ENCODE measurements at regions not wholly inside any gene's neighbourhood (a gene's known extent, or its start where the extent isn't known, plus 50 kb on each side); places are given as distances from the start of the nearest gene placed in this dataset.

DNA sequence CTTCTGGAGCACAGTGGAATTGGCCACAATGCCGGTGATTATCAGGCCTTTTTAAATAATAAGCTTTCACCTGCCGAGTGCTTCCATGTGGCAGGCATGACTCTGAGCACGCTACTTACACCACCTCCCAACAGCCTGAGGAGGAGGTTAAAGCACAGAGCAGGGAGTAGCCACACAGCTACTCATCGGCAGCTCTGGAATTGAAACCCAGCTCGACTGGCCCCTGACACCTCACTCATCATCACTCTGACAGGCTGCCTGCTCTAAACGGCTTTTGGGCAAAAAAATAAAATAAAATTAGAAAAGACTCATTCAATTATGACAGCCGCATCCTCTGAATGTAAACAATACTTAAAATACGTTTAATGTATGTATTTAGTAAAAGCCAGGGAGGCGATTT is 326.4 kb upstream of the NOCT start:
- H3K4me1 ChIP-seq (ENCODE audit: control insufficient read depth, insufficient read depth, low read length) = no peaks in the 10 kb centered on the region
- H3K9ac ChIP-seq (ENCODE audit: low read length) = no peak overlapping the region
- no peaks in the 10 kb centered on the region for H3K36me3 ChIP-seq (ENCODE audit: control insufficient read depth, insufficient read depth, low read length)
- no peaks in the 10 kb centered on the region for H3K9me3 ChIP-seq (ENCODE audit: control insufficient read depth, low read length)
- peaks cover 6% of the 10 kb centered on the region for H3K27me3 ChIP-seq (ENCODE audit: control insufficient read depth, insufficient read depth, low read length)
- no peak overlapping the region for H3K4me3 ChIP-seq (ENCODE audit: low read length)

- Histone ChIP-seq H3K4me3 (ENCODE audit: low read length) (no peak overlapping the region), H3K9ac (ENCODE audit: low read length) (no peak overlapping the region), H3K27me3 (ENCODE audit: control insufficient read depth, insufficient read depth, low read length) (peaks cover 4% of the 10 kb centered on the region), H3K36me3 (ENCODE audit: control insufficient read depth, insufficient read depth, low read length) (no peaks in the 10 kb centered on the region), H3K4me1 (ENCODE audit: control insufficient read depth, insufficient read depth, low read length) (no peaks in the 10 kb centered on the region), H3K9me3 (ENCODE audit: control insufficient read depth, low read length) (no peaks in the 10 kb centered on the region)
These were observed 327.0 kb upstream of the NOCT start for GRCh38 chr4:138688408-138689085.

DNA sequence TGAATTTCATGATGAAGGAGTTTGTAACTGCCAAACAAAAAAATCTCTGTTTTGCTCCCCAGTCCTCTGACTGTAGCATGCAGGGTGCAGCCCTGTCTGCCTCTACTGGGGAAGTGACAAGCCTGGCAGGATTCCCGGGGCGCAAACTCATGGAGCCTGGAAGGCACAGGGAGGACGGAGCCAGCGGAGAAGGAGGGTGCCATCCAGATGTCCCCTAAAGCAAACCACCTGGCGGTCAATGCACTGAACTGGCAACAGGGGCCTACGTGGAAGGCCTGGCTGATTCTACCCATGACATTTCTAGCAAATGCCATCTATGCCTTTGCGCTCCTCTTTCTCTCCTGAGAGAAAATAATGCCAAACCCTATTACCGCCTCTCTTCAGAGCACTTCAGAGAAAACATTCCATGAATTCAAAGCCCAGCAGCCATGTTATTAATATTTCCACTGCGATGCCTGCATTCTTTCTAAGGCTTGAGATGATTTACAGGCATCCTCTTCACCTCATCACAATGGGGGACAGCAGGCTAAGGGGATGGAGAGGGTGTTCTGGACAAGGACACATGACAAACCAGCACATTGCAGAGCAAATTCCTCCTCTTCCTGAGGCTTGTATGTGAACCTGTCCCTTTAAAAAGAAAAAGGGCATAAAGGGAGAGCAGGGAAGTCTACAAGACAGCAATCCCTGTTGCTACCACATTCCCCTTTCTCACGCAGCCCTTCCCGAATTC is 329.3 kb upstream of the NOCT start:
- Histone ChIP-seq H3K36me3 (ENCODE audit: control insufficient read depth, insufficient read depth, low read length) (no peaks in the 10 kb centered on the region), H3K4me3 (ENCODE audit: low read length) (no peak overlapping the region), H3K9me3 (ENCODE audit: control insufficient read depth, low read length) (no peaks in the 10 kb centered on the region), H3K27me3 (ENCODE audit: control insufficient read depth, insufficient read depth, low read length) (peaks cover 5% of the 10 kb centered on the region), H3K4me1 (ENCODE audit: control insufficient read depth, insufficient read depth, low read length) (no peaks in the 10 kb centered on the region), H3K9ac (ENCODE audit: low read length) (no peak overlapping the region)

GRCh38 chr4:138685316-138685715 is 330.3 kb upstream of the NOCT start:
- Histone ChIP-seq H3K4me3 (ENCODE audit: low read length) (no peak overlapping the region), H3K4me1 (ENCODE audit: control insufficient read depth, insufficient read depth, low read length) (no peaks in the 10 kb centered on the region), H3K9ac (ENCODE audit: low read length) (no peak overlapping the region), H3K9me3 (ENCODE audit: control insufficient read depth, low read length) (no peaks in the 10 kb centered on the region), H3K36me3 (ENCODE audit: control insufficient read depth, insufficient read depth, low read length) (no peaks in the 10 kb centered on the region), H3K27me3 (ENCODE audit: control insufficient read depth, insufficient read depth, low read length) (peaks cover 5% of the 10 kb centered on the region)

DNA sequence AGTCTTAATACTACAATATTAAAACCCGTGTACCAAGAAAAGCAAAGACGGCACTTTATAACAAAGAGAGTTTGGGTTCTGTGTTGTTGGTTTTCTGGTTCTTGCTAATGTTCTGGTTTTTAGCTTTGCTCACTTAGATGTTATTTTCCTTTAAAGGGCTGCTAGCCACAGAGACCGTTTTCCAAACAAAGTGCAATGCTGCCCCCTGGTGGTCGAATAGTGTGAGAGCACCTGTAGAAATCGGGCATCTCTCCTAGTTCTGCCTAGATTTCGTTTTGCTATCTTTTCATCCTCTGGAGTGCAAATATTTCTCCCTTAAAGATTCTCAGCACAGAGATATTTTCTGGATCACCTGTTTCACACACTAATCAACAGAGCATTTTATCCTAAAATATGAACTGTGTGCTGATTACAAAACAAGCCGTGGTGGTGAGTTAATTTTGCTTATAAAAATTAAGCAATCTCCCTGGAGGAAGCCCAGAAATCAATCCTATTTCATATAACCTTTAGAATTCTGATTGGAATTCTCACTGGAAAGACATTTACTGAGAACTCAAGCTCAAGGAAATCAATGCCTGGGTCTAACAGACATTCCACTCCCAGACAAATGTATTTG is 334.5 kb upstream of the NOCT start:
- Histone ChIP-seq H3K4me1 (ENCODE audit: control insufficient read depth, insufficient read depth, low read length) (no peaks in the 10 kb centered on the region), H3K9me3 (ENCODE audit: control insufficient read depth, low read length) (no peaks in the 10 kb centered on the region), H3K4me3 (ENCODE audit: low read length) (no peak overlapping the region), H3K9ac (ENCODE audit: low read length) (no peak overlapping the region), H3K27me3 (ENCODE audit: control insufficient read depth, insufficient read depth, low read length) (peaks cover 9% of the 10 kb centered on the region), H3K36me3 (ENCODE audit: control insufficient read depth, insufficient read depth, low read length) (no peaks in the 10 kb centered on the region)

DNA sequence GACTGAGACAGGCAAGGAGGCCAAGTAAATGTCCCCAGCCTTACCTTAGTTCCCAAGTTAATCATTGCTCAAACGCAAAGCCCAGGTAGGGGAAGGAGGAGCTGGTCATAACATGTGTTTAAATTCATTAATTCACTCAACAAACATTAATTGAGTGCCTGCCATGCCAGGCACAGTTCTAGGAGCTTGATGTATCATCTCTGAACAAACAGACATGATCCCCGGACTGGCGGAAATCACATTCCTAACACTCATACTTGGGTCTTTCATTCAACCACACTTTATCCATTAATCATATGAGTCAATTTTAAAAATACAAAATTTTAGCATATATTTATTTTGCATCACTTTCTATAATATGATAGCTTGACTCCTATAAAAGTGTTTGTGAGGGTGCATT is 335.3 kb upstream of the NOCT start:
- Histone ChIP-seq H3K27me3 (ENCODE audit: control insufficient read depth, insufficient read depth, low read length) (peaks cover 9% of the 10 kb centered on the region), H3K9me3 (ENCODE audit: control insufficient read depth, low read length) (no peaks in the 10 kb centered on the region), H3K36me3 (ENCODE audit: control insufficient read depth, insufficient read depth, low read length) (no peaks in the 10 kb centered on the region), H3K4me1 (ENCODE audit: control insufficient read depth, insufficient read depth, low read length) (no peaks in the 10 kb centered on the region), H3K9ac (ENCODE audit: low read length) (no peak overlapping the region), H3K4me3 (ENCODE audit: low read length) (no peak overlapping the region)

- no peaks in the 10 kb centered on the region for H3K36me3 ChIP-seq (ENCODE audit: control insufficient read depth, insufficient read depth, low read length)
- H3K27me3 ChIP-seq (ENCODE audit: control insufficient read depth, insufficient read depth, low read length) = peaks cover 9% of the 10 kb centered on the region
- no peak overlapping the region for H3K9ac ChIP-seq (ENCODE audit: low read length)
- no peak overlapping the region for H3K4me3 ChIP-seq (ENCODE audit: low read length)
- H3K9me3 ChIP-seq (ENCODE audit: control insufficient read depth, low read length) = no peaks in the 10 kb centered on the region
- no peaks in the 10 kb centered on the region for H3K4me1 ChIP-seq (ENCODE audit: control insufficient read depth, insufficient read depth, low read length)
These were observed 336.4 kb upstream of the NOCT start for GRCh38 chr4:138678985-138679746.

GRCh38 chr4:138677748-138678147 is 337.8 kb upstream of the NOCT start:
- no peak overlapping the region for H3K9ac ChIP-seq (ENCODE audit: low read length)
- no peaks in the 10 kb centered on the region for H3K9me3 ChIP-seq (ENCODE audit: control insufficient read depth, low read length)
- H3K4me3 ChIP-seq (ENCODE audit: low read length) = no peak overlapping the region
- peaks cover 4% of the 10 kb centered on the region for H3K27me3 ChIP-seq (ENCODE audit: control insufficient read depth, insufficient read depth, low read length)
- no peaks in the 10 kb centered on the region for H3K4me1 ChIP-seq (ENCODE audit: control insufficient read depth, insufficient read depth, low read length)
- H3K36me3 ChIP-seq (ENCODE audit: control insufficient read depth, insufficient read depth, low read length) = no peaks in the 10 kb centered on the region

DNA sequence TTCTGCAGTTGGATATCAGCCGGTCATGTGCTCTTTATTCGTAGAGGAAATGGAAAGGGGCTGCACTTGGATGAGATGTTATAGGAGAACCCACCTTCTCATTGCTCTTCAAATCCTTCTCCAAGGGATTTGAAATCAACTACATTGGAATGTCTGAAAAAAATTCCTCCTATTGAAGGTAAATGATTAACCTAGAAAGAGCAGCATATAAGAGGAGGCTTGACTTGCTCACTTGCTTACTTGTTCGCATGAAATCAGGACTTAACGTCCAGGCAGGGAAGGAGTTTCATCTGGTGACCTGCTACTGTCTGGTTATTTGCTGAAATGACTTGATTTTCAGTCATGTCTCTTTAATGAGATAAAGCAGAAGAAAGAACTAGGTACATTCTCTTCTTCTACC is 338.4 kb upstream of the NOCT start:
- Histone ChIP-seq H3K9me3 (ENCODE audit: control insufficient read depth, low read length) (no peaks in the 10 kb centered on the region), H3K9ac (ENCODE audit: low read length) (no peak overlapping the region), H3K4me1 (ENCODE audit: control insufficient read depth, insufficient read depth, low read length) (no peaks in the 10 kb centered on the region), H3K36me3 (ENCODE audit: control insufficient read depth, insufficient read depth, low read length) (no peaks in the 10 kb centered on the region), H3K4me3 (ENCODE audit: low read length) (no peak overlapping the region), H3K27me3 (ENCODE audit: control insufficient read depth, insufficient read depth, low read length) (peaks cover 4% of the 10 kb centered on the region)

GRCh38 chr4:138675685-138676084 is 339.9 kb upstream of the NOCT start:
- no peaks in the 10 kb centered on the region for H3K36me3 ChIP-seq (ENCODE audit: control insufficient read depth, insufficient read depth, low read length)
- H3K4me3 ChIP-seq (ENCODE audit: low read length) = no peak overlapping the region
- no peaks in the 10 kb centered on the region for H3K9me3 ChIP-seq (ENCODE audit: control insufficient read depth, low read length)
- H3K9ac ChIP-seq (ENCODE audit: low read length) = no peak overlapping the region
- H3K4me1 ChIP-seq (ENCODE audit: control insufficient read depth, insufficient read depth, low read length) = no peaks in the 10 kb centered on the region
- H3K27me3 ChIP-seq (ENCODE audit: control insufficient read depth, insufficient read depth, low read length) = peaks cover 4% of the 10 kb centered on the region

GRCh38 chr4:138674209-138674608 is 341.4 kb upstream of the NOCT start:
- H3K27me3 ChIP-seq (ENCODE audit: control insufficient read depth, insufficient read depth, low read length) = peaks cover 1% of the 10 kb centered on the region
- H3K36me3 ChIP-seq (ENCODE audit: control insufficient read depth, insufficient read depth, low read length) = no peaks in the 10 kb centered on the region
- no peaks in the 10 kb centered on the region for H3K4me1 ChIP-seq (ENCODE audit: control insufficient read depth, insufficient read depth, low read length)
- H3K9ac ChIP-seq (ENCODE audit: low read length) = no peak overlapping the region
- H3K9me3 ChIP-seq (ENCODE audit: control insufficient read depth, low read length) = no peaks in the 10 kb centered on the region
- H3K4me3 ChIP-seq (ENCODE audit: low read length) = no peak overlapping the region

- H3K4me1 ChIP-seq (ENCODE audit: control insufficient read depth, insufficient read depth, low read length) = no peaks in the 10 kb centered on the region
These were observed 342.5 kb upstream of the NOCT start for GRCh38 chr4:138673053-138673452.

More at GRCh38 chr4:138673053-138673452, 342.5 kb upstream of the NOCT start:
- no peaks in the 10 kb centered on the region for H3K36me3 ChIP-seq (ENCODE audit: control insufficient read depth, insufficient read depth, low read length)
- H3K9ac ChIP-seq (ENCODE audit: low read length) = no peak overlapping the region
- H3K4me3 ChIP-seq (ENCODE audit: low read length) = no peak overlapping the region
- H3K27me3 ChIP-seq (ENCODE audit: control insufficient read depth, insufficient read depth, low read length) = no peaks in the 10 kb centered on the region
- no peaks in the 10 kb centered on the region for H3K9me3 ChIP-seq (ENCODE audit: control insufficient read depth, low read length)
